AG08396 (cell line): ENCODE measurements at regions not wholly inside any gene's neighbourhood (a gene's known extent, or its start where the extent isn't known, plus 50 kb on each side); places are given as distances from the start of the nearest gene placed in this dataset.

Experiments
- DNase-seq: peaks from one replicate; pipeline ENCODE4 v3.0.0; 2012; ENCODE audit warnings: low spot score, mixed read lengths

DNA sequence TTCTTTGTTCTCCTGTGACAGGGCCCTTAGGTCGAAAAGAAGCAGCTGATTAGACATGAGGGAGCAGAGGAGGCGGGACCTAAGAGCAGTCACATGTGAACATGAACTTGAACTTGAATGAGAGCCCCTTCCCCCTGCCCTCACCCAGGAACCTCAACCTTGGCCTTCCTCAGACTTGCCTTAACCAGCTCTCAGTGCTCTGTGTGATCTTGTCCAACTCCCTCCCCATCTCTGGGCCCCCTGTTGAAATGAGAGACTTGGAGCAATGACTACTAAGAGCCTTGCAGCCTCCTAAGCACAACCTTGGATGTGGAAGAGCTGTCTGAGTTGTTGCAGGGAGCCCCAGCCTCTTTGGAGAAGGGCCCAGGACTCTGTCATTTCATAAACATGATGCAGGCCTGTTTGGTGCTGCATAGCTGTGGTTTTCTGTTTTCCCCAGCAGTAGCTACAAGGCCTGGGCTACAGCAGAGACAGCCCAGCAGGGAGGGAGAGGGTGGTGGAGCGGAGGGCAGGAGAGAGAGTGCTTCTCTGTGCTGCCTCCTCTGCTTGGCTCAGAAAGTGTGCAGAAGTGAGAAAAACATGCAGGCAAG lies 123.9 kb upstream of the ZMIZ1 start:
- DNase-seq: peak; percentile 89

- DNase-seq: no peak
Measured at GRCh38 chr10:78945838-78946237, 122.9 kb upstream of the ZMIZ1 start.

DNA sequence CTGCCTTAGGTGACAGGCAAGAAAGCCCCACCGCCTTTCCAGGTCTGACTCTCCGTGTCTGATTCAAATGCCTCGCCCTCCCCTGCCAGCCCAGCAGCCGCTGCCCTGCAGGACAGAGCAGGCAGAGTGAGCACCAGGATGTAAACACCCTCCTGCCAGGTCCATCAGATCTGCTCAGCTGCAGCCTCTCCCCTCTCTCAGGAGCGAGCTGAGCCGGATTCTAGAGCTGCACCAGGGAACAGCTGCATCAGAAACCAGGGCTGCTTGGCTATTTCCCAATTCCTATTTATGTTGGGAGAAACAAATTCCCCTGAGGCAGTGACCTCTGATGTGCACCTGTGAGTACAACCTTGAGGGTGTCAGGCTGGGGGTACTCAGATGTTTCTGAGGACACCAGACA lies 121.5 kb upstream of the ZMIZ1 start:
- DNase-seq: no peak

GRCh38 chr10:78947733-78948132 lies 121.0 kb upstream of the ZMIZ1 start:
- DNase-seq: no peak

- DNase-seq: no peak
Measured at GRCh38 chr10:78948621-78949030, 120.1 kb upstream of the ZMIZ1 start.

DNA sequence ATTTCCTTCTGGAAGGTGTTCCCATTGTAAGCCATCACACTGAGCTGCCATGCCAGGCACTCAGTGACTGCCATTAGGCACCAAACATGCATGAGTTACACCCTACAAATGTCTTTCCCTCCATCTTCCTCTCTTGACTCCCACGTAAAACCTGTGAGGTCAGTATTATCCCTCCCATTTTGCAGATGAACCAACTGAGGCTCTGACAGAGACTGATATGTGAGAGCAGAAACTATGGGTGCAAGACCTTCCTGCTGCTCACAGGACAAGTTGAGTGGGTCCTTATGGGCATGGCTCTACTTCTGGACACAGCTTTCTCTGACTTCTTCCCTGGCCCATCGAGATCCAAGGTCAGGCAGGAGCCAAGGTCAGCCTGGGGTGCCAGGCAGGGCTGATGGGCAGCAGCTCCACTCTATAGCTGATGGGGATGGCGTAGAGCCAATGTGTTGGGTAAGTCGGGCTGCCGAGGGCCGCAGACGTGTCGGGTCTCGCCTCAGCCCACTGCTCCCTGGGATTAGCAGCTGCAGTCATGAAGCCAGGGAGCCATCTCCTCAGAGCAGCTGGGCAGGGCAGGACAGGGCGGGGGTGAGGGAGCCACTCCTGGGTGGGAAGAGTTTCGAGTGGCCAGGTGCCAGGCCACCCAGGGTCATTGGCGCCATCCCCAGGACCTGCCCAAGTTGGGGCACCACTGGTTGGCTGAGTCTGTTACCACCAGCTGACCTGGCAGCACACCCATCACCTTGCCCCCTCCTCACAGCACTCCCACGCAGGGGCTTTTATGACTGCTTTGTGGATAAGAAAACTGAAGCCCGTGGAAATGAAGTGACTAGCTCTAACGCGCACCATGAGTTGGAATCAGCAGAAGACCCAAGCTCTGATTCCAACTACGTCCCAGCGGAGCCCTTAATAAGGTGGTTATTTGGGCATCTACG lies 117.8 kb upstream of the ZMIZ1 start:
- no peak for DNase-seq

- DNase-seq: peak; percentile 35
Measured at GRCh38 chr10:78952030-78952429, 116.7 kb upstream of the ZMIZ1 start.

GRCh38 chr10:78952686-78953085 lies 116.1 kb upstream of the ZMIZ1 start:
- DNase-seq: peak; percentile 69

DNA sequence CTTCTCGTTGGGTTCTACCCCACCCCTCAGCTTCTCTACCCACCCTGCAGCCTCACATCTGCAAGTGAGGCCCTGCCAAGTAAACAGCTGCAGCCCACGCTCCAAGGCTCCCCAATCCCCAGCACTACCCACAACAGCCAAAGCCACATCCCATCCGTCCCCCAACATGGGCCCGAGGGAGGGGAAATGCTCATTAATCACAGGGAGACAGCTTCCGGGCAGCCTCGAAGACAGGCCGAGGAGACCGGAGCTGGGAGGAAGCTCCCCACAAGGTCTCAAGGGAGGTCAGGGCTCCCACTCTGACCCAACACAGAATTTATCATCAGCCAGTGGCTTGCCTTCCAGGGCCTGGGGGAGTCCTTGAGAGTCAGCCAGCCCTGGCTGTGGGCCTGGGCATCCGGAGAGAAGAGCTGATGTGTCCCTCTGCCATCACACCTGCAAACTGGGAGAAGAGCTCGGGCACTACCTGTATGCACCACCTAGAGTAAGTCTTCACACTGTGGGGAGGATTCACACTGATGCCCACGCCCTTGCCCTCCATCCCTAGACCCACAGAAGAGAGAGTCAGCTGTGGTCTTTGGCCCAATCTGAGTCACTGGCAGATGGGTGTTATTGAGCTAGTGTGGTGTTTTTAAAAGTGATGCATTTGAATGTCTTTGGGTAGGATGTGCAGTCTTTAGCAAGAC lies 115.5 kb upstream of the ZMIZ1 start:
- no peak for DNase-seq

DNA sequence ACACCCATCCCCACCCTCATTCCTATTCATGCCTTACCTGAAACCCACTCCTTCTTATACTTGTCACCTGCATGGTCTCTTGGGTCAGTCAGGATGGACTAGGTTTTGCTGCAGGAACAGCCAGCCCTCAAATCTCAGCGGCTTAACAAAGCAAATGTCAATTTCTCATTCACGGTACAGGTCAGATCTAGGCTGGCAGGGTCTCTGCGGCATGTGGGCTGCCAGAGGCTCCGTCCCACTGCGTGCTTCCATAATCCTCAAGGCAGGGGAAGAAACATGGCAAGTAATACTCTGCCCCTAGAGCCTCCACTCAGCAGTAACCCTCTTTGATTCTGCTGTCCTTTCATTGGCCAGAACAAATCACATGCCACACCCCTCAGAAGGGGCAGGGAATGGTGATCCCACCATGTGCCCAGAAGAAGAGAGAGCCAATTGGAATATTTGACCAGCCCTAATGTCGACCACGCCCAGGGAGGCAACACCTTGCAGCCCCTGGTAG lies 114.9 kb upstream of the ZMIZ1 start:
- DNase-seq: no peak

DNA sequence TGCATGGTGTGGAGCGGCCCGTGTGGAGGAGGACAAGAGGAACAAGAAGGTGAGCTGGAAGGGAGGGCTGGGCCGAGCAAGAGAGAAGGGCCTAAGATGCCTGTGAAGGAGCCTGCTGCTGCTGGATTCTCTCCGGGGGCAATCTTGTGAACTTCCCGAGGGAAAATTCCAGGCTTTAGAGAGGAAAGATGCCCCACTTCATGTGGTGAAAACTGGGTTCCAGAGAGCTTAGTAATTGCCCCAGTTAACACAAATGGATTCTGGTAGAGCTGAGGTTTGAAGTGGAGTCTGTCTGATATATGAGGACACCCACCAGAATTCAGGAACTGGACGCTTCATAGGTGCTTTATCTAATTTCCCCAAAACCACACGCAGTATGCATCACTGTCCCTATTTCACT lies 114.1 kb upstream of the ZMIZ1 start:
- no peak for DNase-seq

- DNase-seq: no peak
Measured at GRCh38 chr10:78955206-78955605, 113.6 kb upstream of the ZMIZ1 start.

- no peak for DNase-seq
Measured at GRCh38 chr10:78956391-78956790, 112.4 kb upstream of the ZMIZ1 start.

DNA sequence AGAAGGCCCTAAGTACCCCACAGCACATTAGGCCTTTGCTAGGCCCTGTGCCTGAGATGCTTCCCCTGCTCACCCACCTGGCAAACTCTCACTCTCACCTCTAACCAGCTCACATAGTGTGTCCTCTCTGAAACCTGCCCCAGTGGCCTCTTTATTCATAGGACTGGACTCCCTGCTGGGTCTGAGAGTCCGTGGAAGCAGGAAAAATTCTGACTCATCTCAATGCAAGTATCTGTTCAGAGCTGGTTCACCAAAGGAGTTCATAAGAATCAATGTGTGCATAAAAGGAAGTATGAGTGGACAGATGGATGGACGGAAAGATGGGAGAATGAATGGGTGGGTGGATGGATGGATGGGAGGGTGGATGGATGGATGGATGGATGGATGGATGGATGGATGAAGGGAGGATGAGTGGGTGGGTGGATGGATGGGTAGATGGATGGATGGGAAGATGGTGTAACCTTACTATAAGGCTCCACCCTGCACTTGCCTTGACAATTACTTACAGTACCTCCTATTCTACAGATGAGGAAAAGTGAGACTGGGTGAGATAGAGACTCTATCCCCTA lies 111.2 kb upstream of the ZMIZ1 start:
- no peak for DNase-seq

- no peak for DNase-seq
Measured at GRCh38 chr10:78959217-78959923, 109.4 kb upstream of the ZMIZ1 start.

- peak; percentile 31 for DNase-seq
Measured at GRCh38 chr10:78959924-78960285, 108.9 kb upstream of the ZMIZ1 start.

GRCh38 chr10:78960316-78960800 lies 108.4 kb upstream of the ZMIZ1 start:
- DNase-seq: peak; percentile 86

GRCh38 chr10:78961760-78962159 lies 107.0 kb upstream of the ZMIZ1 start:
- no peak for DNase-seq

DNA sequence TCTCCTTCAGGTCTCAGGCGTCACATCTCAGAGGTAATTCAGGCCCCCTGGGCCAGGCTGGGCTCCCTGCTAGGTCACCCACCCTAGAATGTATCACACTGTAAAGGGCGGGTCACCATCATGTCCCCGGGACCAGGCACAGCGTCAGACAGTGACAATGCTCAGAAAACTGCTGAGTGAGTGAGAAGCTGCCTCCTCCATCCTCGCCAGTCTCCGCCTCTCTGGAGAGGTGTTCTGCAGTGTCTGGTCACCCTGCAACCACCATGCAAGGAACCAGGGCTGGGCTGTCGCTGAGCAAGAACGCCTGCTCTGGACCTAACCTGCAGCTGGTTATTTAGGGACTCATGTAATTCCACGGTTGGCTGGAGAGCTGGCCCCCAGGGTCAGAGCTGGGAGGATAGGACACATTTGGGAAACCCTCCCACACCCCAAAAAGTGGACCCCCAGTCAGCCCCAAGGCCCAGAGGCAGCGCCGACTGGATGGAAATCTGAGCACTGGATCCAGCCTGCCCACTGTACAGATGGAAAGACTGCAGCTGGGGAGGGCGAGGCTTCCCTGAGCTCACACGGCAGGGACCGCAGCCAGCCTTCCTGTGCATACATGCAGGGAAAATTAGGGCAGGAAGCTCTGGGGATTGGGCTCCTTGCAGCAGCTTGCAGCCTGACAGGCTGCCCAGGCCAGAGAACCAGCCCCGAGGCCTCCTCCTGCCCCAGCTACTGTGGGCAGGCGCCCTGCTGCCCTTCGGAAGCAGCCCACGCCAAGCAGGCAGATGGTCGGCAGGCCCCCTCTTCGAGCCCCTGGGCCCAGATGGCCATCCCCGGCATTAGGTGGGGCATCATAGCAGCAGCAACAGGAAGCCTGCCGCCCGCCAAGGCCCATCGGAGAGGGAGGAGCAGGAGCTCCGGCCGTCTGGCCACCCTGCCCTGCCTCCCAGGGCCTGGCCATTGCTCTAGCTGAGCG lies 105.4 kb upstream of the ZMIZ1 start:
- DNase-seq: no peak

DNA sequence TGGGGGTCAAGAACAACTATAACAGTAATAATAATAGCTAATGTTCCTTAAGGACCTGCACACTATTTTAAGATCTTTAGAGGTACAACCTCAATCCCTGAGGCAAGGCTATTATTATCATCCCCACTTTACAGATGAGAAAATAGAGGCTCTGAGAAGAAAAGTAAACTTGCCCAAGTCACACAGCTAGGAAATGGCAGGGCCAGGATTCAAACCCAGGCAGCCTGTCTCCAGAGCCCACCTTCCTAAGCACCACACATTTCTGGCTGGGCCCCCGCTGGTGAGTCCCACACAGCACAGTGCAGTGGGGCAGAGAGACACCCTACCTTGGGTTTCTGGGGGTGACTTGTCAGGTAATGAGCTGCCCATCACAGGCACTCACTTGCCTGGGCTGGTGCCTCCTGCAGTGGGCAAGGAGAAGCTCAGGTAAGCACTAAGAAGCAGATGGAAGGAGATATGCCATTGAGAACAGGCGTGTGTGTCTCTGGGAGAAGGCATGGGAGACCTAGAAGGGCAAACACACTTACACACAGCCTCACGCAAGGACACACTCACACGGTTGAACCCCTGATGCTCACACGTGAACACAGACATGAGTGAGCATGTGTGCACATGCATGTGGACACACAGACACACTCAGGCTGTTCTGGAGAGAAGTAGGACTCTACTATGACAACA lies 104.4 kb upstream of the ZMIZ1 start:
- no peak for DNase-seq
